Gastrocnemius medialis (tissue), 4 donors: ENCODE measurements at regions not wholly inside any gene's neighbourhood (a gene's known extent, or its start where the extent isn't known, plus 50 kb on each side); places are given as distances from the start of the nearest gene placed in this dataset.
"Not testable (repeated sequence)": the region's sequence is repeated elsewhere in the genome, so short reads cannot be mapped to it uniquely, and the experiment has no call there.

Experiments
- ATAC-seq, 2 donors: fragments of 150-250 bp; one replicate each; pipeline ENCODE4 v1.9.1; 2016
- DNase-seq, 2 donors: peaks; one replicate each; pipeline ENCODE4 v3.0.0-alpha.2; 2019
- H3K27ac ChIP-seq, 4 donors: fragments of 200-600 bp; sonication (generic); 1 replicate in 1 of 4; 2 replicates in 3 of 4; pipeline ENCODE4 v1.5.1; 2016 to 2018; ENCODE audit warnings: mild to moderate bottlenecking in 2 of 4, moderate library complexity in 1 of 4
- H3K27me3 ChIP-seq, 3 donors: fragments of 200-600 bp; sonication (generic) in 2 of 3; 1 replicate in 1 of 3; 2 replicates in 2 of 3; pipeline versions ENCODE4 v1.5.1 to v1.6.0; 2016 to 2019; ENCODE audit warnings: mild to moderate bottlenecking in 1 of 3, moderate library complexity in 1 of 3
- H3K36me3 ChIP-seq, 2 donors: fragments of 200-600 bp; sonication (generic) in 1 of 2; one replicate each; pipeline ENCODE4 v1.5.1; 2017 to 2018
- H3K4me1 ChIP-seq, 2 donors: fragments of 200-600 bp; sonication (generic) in 1 of 2; one replicate each; pipeline ENCODE4 v1.5.1; 2016 to 2017; ENCODE audit warnings: mild to moderate bottlenecking in 2 of 2
- H3K4me3 ChIP-seq, 4 donors: fragments of 200-600 bp; sonication (generic) in 3 of 4; 1 replicate in 1 of 4; 2 replicates in 3 of 4; pipeline ENCODE4 v1.5.1; 2016 to 2019; ENCODE audit warnings: mild to moderate bottlenecking in 2 of 4
- H3K9me3 ChIP-seq, 3 donors: fragments of 200-600 bp; sonication (generic) in 2 of 3; 1 replicate in 1 of 3; 2 replicates in 2 of 3; pipeline ENCODE4 v1.5.1; 2016 to 2019
- in situ Hi-C, 4 donors: fragments of 200-750 bp; cut with MboI; loops; one replicate each; pipeline versions ENCODE4 v1.15.0 to v1.8.0; 2017; ENCODE audit warnings: low sequenced_read_pairs in 4 of 4
- intact Hi-C: fragments of 100-400 bp; cut with DNase I; formaldehyde crosslinking; loops from one replicate; pipeline ENCODE4 v1.15.1; 2023; ENCODE audit warnings: low total_unique reads

DNA sequence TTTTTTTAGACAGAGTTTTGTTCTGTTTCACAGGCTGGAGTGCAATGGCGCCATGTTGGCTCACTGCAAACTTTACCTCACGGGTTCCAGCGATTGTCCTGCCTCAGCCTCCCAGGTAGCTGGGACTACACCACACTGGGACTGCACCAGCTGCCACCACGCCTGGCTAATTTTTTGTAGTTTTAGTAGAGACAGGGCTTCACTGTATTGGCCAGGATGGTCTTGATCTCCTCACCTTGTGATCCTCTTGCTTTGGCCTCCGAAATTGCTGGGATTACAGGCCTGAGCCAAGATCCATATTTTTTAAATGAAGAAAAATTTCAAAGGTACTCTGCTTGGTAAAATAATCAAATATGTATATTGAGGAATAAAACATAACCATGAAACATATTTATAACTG is 195.8 kb upstream of the TPTE start:
- H3K4me3 ChIP-seq, H3K36me3 ChIP-seq, H3K4me1 ChIP-seq, H3K27ac ChIP-seq, H3K9me3 ChIP-seq, in situ Hi-C loops, intact Hi-C loops, H3K27me3 ChIP-seq: not testable (repeated sequence)
- ATAC-seq, result peak; percentile 96 to 99
- peak; percentile 30 to 51 for DNase-seq

DNA sequence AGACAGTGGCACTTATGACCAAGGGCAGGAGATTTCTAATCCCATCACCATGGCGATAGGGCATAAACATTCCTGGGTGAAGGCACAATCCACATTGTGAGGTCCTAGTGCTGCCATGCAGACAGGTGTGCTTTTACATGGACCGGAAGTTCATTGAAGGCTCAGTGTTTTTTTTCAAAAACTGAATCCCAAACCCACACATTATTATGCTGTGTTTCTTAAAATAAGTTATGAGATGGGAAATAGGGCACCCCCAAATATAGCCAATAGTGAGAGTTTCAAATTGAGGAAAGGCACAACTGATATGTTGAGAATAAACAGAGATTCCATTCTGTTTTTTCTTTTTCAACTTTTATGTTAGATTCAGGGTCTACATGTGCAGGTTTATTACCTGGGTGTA is 195.2 kb upstream of the TPTE start:
- H3K27ac ChIP-seq, H3K4me3 ChIP-seq, H3K27me3 ChIP-seq, H3K4me1 ChIP-seq, H3K36me3 ChIP-seq, intact Hi-C loops, DNase-seq, H3K9me3 ChIP-seq, in situ Hi-C loops: not testable (repeated sequence)
- ATAC-seq, result peak in 1 of 2 donors; percentile 37

DNA sequence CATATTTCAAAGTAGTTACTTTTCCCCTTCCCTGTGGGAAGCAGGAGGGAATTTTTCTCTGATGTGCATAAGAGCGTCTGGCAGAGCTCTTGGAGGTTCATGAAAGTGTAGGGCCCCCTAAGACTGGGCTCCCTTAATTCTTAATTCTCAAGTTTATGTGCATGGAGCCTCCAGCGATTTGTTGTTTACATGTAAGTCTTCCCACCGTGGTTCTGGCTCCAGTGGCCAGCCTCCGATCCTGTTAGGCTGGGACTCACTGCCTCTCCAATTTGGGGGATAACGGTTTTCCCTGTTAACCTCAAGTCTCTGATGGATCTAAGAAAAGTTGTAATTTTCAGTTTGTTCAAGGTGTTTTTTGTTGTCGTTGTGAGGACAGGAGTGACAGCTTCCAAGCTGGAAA is 192.7 kb upstream of the TPTE start:
- H3K4me3 ChIP-seq, H3K4me1 ChIP-seq, H3K9me3 ChIP-seq, H3K27me3 ChIP-seq, DNase-seq, in situ Hi-C loops, H3K27ac ChIP-seq, intact Hi-C loops, ATAC-seq, H3K36me3 ChIP-seq: not testable (repeated sequence)

DNA sequence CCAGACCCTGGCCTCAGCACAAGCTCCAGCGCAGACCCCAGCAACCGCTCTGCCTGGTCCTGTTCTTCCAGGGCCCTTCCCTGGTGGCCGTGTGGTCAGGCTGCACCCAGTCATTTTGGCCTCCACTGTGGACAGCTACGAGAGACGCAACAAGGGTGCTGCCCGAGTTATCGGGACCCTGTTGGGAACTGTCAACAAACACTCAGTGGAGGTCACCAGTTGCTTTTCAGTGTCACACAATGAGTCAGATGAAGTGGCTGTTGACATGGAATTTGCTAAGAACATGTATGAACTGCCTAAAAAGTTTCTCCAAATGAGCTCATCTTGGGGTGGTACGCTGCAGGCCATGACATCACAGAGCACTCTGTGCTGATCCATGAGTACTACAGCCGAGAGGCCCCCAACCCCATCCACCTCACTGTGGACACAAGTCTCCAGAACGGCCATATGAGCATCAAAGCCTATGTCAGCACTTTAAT is 190.7 kb upstream of the TPTE start:
- H3K36me3 ChIP-seq, in situ Hi-C loops, DNase-seq, intact Hi-C loops, H3K27me3 ChIP-seq, H3K4me3 ChIP-seq, H3K27ac ChIP-seq, H3K4me1 ChIP-seq, H3K9me3 ChIP-seq: not testable (repeated sequence)
- ATAC-seq, result peak in 1 of 2 donors; percentile 4

DNA sequence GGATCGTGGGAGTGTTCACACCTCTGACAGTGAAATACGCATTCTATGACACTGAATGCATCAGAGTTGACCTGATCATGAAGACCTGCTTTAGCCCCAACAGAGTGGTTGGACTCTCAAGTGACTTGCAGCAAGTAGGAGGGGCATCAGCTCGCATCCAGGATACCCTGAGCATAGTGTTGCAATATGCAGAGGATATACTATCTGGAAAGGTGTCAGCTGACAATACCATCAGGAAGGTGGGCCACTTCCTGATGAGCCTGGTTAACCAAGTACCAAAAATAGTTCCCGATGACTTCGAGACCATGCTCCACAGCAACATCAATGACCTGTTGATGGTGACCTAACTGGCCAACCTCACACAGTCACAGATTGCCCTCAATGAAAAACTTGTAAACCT is 190.2 kb upstream of the TPTE start:
- H3K4me1 ChIP-seq, DNase-seq, H3K27ac ChIP-seq, in situ Hi-C loops, H3K36me3 ChIP-seq, H3K27me3 ChIP-seq, H3K4me3 ChIP-seq, intact Hi-C loops, H3K9me3 ChIP-seq: not testable (repeated sequence)
- peak in 1 of 2 donors; percentile 27 for ATAC-seq

DNA sequence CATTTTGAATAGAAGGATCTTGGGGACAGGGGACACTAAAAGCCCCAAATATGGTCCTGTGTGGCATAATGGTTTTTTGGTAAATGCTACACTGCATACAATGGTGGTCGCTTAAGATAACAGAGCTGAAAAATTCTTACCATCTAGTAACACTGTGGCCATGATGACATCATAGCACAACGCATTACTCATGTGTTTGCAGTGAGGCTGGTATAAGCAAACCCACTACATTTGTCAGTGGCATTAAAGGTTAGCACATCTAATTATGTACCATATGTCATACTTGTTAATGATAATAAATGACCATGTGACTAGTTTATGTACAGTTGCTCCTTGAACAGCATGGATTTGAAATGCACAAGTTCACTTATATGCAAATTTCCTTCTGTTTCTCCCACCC is 188.4 kb upstream of the TPTE start:
- H3K27me3 ChIP-seq, H3K9me3 ChIP-seq, in situ Hi-C loops, DNase-seq, intact Hi-C loops, ATAC-seq, H3K4me3 ChIP-seq, H3K27ac ChIP-seq, H3K36me3 ChIP-seq, H3K4me1 ChIP-seq: not testable (repeated sequence)

DNA sequence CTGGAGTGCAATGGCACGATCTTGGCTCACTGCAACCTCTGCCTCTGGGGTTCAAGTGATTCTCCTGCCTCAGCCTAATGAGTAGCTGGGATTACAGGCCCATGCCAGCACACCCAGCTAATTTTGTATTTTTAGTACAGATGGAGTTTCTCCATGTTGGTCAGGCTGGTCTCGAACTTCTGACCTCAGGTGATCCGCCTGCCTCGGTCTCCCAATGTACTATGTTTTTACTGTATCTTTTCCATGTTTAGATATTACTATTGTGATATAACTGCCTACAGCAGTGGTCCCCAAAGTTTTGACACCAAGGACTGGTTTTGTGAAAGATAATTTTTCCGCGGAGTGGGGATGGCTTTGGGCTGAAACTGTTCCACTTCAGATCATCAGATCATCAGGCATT is 187.0 kb upstream of the TPTE start:
- DNase-seq, H3K36me3 ChIP-seq, ATAC-seq, H3K27me3 ChIP-seq, H3K9me3 ChIP-seq, H3K4me1 ChIP-seq, H3K4me3 ChIP-seq, H3K27ac ChIP-seq, in situ Hi-C loops, intact Hi-C loops: not testable (repeated sequence)

DNA sequence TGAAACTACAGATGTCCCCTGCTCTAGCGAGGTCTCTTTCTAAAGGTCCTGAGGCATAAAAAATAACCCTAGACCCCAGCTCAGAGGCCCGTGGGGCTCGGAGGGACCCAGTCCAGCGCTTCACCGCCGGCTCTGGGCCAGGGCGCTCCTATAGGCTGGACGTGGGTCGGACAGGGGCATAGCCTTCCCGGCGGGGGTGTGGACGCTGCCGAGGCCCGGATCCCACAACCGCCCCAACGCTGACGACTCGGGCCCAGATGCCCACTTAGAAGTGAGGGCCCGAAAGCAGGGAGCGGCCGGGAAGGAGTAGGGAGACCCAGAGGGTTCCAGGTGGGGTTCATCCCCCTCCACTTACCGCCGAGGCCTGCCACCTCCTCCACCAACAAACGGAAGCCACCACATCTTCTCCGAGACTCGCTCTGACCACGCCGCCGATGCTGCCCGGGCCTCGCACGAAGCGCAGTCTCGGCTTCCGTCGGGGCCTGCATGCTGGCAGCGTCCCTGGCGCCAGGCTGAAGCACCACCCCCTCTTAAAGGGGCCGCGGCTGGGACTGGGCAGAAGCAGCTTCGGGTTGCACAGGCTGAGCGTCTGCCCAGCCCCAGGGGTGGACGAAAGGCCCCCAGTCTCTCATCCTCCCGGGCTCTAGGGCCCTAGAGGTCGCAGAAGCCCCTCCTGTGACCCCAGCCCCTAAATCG is 179.0 kb upstream of the TPTE start:
- H3K4me3 ChIP-seq, H3K27me3 ChIP-seq, ATAC-seq, H3K36me3 ChIP-seq, intact Hi-C loops, H3K9me3 ChIP-seq, H3K27ac ChIP-seq, in situ Hi-C loops, DNase-seq, H3K4me1 ChIP-seq: not testable (repeated sequence)

DNA sequence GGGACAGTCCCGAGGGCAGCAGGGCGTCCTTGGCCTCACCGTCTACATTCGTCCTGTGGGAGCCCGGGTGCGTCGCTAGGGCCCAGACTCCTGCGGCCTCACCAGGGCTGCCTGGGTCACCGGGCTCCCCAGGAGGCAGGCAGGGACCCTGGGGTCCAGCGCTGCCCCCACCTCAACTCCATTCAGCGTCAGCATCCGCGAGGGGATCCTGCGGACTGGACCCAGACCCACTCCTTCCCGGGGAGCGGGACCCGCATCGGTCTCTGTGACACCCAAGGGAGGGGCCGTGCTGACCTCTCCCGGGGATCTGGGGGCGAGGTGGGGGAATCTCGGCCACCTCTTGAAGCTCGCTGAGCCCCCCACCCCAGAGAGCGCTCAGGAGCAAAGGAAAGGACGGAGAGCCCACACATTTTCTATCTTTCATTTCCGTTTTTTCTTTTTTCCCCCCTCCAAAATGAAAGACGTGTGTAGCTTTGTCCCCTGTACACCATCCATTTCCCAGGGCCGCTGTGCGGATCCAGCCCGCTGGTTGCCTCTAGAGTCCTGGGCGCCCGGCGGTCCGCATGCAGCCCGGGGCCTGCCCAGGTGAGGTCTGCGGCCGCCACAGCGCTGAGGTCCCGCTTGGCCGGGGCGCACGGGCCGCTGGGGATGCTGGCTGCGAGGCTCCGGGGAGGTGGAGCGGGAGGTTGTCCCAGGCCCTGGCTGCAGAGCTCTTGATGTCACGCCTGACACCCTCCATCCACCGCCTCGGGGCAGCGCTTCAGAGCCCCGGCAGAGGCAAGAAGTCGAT is 178.0 kb upstream of the TPTE start:
- H3K27me3 ChIP-seq, H3K4me1 ChIP-seq, H3K27ac ChIP-seq, intact Hi-C loops, H3K9me3 ChIP-seq, H3K4me3 ChIP-seq, H3K36me3 ChIP-seq, in situ Hi-C loops, ATAC-seq, DNase-seq: not testable (repeated sequence)

DNA sequence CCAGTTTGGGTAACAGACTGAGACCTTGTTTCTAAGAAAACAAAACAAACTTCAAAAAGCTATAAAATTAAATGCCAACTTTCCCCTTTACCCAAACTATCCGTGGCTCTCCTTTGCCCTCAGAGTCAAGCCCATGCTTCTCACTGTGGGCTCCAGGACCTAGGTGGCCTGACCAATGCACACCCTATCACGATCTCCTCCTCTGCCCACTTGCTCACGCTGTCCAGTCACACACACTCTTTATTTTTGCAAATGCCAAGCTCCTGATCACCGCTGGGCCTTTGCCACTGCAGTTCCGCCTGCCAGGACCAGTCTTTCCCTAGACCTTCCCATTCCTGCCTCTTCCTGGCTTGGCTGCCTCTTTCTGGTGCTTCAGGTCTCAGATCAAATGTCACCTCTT is 177.1 kb upstream of the TPTE start:
- in situ Hi-C loops, H3K4me3 ChIP-seq, ATAC-seq, H3K27me3 ChIP-seq, H3K4me1 ChIP-seq, H3K36me3 ChIP-seq, H3K27ac ChIP-seq, DNase-seq, H3K9me3 ChIP-seq, intact Hi-C loops: not testable (repeated sequence)

DNA sequence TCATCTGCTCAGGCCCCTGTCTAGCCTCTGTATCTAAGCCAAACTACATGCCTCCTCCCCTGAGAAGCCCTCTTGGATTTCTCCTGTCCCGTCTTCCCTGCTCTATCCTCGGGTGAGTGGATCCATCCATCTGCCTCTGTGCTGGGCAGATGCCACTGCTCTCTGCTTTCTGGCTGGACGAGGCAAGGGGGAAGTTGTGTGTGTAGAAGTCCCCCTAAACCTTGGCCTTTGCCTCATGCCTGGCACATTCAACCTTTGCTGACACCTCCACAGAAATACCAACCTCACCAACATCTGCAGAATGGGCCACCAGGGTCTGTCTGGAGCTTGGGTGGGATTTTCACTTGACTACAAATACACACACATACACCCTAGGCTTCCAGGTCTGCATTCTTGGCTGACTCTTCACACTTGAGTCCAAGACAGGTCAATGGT is 176.2 kb upstream of the TPTE start:
- H3K4me3 ChIP-seq, DNase-seq, H3K27ac ChIP-seq, ATAC-seq, H3K9me3 ChIP-seq, intact Hi-C loops, H3K27me3 ChIP-seq, H3K36me3 ChIP-seq, H3K4me1 ChIP-seq, in situ Hi-C loops: not testable (repeated sequence)

DNA sequence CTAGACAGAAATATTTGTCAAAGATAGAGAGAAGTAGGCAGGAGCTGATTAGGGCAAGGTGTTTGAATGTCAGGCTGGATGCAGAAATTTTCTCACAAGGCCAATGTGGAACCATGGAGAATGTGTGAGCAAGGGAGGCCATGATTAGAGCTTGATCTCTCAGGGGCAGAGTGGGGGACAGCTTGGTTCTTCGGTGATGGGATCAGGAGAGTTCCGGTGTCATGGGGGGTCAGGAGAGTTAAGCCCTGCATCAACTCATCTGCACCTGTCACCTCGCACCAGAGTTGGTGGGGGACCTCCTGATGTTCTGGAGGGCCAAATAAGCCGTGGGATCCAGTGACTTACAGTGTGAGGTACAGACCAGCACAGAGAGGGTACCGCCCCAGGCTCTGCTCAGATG is 175.1 kb upstream of the TPTE start:
- intact Hi-C loops, H3K9me3 ChIP-seq, ATAC-seq, H3K4me3 ChIP-seq, H3K4me1 ChIP-seq, in situ Hi-C loops, H3K36me3 ChIP-seq, DNase-seq, H3K27ac ChIP-seq, H3K27me3 ChIP-seq: not testable (repeated sequence)
